Loucy (cell line): ENCODE measurements at regions not wholly inside any gene's neighbourhood (a gene's known extent, or its start where the extent isn't known, plus 50 kb on each side); places are given as distances from the start of the nearest gene placed in this dataset.

ENCODE experiments used
- H2AFZ ChIP-seq: fragments of 200-600 bp; sonication (generic); 2 replicates; pipeline ENCODE4 v1.6.0; 2016; ENCODE audit warnings: antibody characterized with exemption, mild to moderate bottlenecking, low read length, moderate library complexity
- H3F3A ChIP-seq: fragments of 200-600 bp; 2 replicates; pipeline ENCODE4 v1.6.0; 2016; ENCODE audit warnings: antibody characterized with exemption, low read depth, mild to moderate bottlenecking
- H3K27me3 ChIP-seq: fragments of 200-600 bp; sonication (generic); 2 replicates; pipeline ENCODE4 v1.6.1; 2014; ENCODE audit warnings: low read length, mild to moderate bottlenecking; ENCODE audit not compliant: insufficient read depth, poor library complexity, severe bottlenecking
- H3K36me3 ChIP-seq: fragments of 200-600 bp; sonication (generic); 2 replicates; pipeline ENCODE4 v1.6.1; 2016; ENCODE audit warnings: low read length; ENCODE audit not compliant: insufficient read depth
- H3K4me1 ChIP-seq: fragments of 200-600 bp; sonication (generic); 2 replicates; pipeline ENCODE4 v1.5.1; 2014; ENCODE audit warnings: low read length, mild to moderate bottlenecking; ENCODE audit not compliant: insufficient read depth, poor library complexity, severe bottlenecking
- H3K4me2 ChIP-seq: fragments of 200-600 bp; sonication (generic); 2 replicates; pipeline ENCODE4 v1.6.0; 2014; ENCODE audit warnings: antibody characterized with exemption, low read length, low read depth, mild to moderate bottlenecking; ENCODE audit not compliant: poor library complexity, severe bottlenecking
- H3K4me3 ChIP-seq: fragments of 200-600 bp; sonication (generic); 2 replicates; pipeline ENCODE4 v1.5.1; 2014; ENCODE audit warnings: low read length, mild to moderate bottlenecking, mixed read lengths; ENCODE audit not compliant: poor library complexity, severe bottlenecking
- H3K79me2 ChIP-seq: fragments of 200-600 bp; sonication (generic); 2 replicates; pipeline ENCODE4 v1.6.1; 2014; ENCODE audit warnings: low read length; ENCODE audit not compliant: insufficient read depth
- H3K9ac ChIP-seq: fragments of 200-600 bp; sonication (generic); 2 replicates; pipeline ENCODE4 v1.6.0; 2014; ENCODE audit warnings: mild to moderate bottlenecking, low read depth, low read length, moderate library complexity; ENCODE audit not compliant: poor library complexity, severe bottlenecking
- H3K9me2 ChIP-seq: fragments of 200-600 bp; sonication (generic); replicated peaks from 2 replicates; pipeline ENCODE4 v1.6.1; 2016; ENCODE audit warnings: low read depth, low read length, mixed read lengths
- H3K9me3 ChIP-seq: fragments of 200-600 bp; sonication (generic); 2 replicates; pipeline ENCODE4 v1.6.1; 2014; ENCODE audit warnings: mild to moderate bottlenecking, antibody characterized with exemption, low read length, low read depth; ENCODE audit not compliant: insufficient read depth
- H4K20me1 ChIP-seq: fragments of 200-600 bp; sonication (generic); 2 replicates; pipeline ENCODE4 v1.6.0; 2014; ENCODE audit warnings: antibody characterized with exemption, low read length, mild to moderate bottlenecking; ENCODE audit not compliant: insufficient read depth, poor library complexity, severe bottlenecking
- EZH2phosphoT487 ChIP-seq: fragments of 200-600 bp; IDR thresholded peaks from 2 replicates; pipeline ENCODE4 v1.6.1; 2018; ENCODE audit warnings: antibody characterized with exemption, mild to moderate bottlenecking, moderate library complexity, borderline replicate concordance
- TF ChIP-seq, protein P1 (sequence below): fragments of 200-600 bp; sonication (generic); conservative IDR thresholded peaks from 2 replicates; pipeline ENCODE4 v1.5.1; 2014; ENCODE audit warnings: mild to moderate bottlenecking, antibody characterized with exemption, low read length

DNA sequence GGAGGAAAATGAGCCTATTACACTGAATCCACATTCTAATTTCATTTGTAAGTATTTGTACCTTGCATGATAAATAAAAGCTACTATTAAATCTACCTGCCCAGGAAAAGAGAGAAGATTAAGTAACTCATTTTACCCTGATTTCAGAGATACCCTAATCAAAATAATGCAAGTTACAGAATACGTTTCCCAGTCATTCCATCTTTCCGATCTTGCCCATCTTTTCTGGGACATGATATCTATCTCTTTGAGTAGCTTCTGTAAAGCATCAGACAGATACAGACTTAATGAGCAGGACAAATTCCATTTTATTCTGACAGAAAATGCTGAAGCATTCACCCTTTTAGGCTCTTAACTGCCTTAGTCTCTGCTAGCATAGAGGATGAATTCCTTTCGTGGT lies 56.6 kb downstream of the SPRY2 start:
- Histone ChIP-seq H3K79me2 (no peaks in the 10 kb centered on the region), H2AFZ (no peak overlapping the region), H3F3A (no peaks in the 10 kb centered on the region), H3K36me3 (no peaks in the 10 kb centered on the region), H3K27me3 (no peaks in the 10 kb centered on the region), H3K9ac (no peak overlapping the region), H3K9me2 (no peaks in the 10 kb centered on the region), H3K4me2 (no peak overlapping the region), H3K9me3 (no peaks in the 10 kb centered on the region), H3K4me1 (peaks cover 6% of the 10 kb centered on the region), H3K4me3 (no peak overlapping the region), H4K20me1 (no peaks in the 10 kb centered on the region)
- TF ChIP-seq, protein P1, sequence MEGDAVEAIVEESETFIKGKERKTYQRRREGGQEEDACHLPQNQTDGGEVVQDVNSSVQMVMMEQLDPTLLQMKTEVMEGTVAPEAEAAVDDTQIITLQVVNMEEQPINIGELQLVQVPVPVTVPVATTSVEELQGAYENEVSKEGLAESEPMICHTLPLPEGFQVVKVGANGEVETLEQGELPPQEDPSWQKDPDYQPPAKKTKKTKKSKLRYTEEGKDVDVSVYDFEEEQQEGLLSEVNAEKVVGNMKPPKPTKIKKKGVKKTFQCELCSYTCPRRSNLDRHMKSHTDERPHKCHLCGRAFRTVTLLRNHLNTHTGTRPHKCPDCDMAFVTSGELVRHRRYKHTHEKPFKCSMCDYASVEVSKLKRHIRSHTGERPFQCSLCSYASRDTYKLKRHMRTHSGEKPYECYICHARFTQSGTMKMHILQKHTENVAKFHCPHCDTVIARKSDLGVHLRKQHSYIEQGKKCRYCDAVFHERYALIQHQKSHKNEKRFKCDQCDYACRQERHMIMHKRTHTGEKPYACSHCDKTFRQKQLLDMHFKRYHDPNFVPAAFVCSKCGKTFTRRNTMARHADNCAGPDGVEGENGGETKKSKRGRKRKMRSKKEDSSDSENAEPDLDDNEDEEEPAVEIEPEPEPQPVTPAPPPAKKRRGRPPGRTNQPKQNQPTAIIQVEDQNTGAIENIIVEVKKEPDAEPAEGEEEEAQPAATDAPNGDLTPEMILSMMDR: no peak
- no peak for TF ChIP-seq EZH2phosphoT487

DNA sequence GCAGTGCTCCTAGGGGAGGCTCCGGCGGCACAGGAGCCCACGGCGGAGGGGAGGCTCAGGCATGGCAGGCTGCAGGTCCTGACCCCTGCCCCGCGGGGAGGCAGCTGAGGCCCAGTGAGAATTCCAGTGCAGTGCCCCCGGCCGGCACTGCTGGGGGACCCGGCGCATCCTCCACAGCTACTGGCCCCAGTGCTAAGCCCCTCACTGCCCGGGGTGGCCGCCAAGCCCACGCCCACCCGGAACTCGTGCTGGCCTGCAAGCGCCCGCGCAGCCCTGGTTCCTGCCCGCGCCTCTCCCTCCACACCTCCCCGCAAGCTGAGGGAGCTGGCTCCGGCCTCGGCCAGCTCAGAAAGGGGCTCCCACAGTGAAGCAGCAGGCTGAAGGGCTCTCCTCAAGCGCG lies 62.2 kb downstream of the SPRY2 start:
- no peaks in the 10 kb centered on the region for H3F3A ChIP-seq
- H3K4me3 ChIP-seq: no peak overlapping the region

DNA sequence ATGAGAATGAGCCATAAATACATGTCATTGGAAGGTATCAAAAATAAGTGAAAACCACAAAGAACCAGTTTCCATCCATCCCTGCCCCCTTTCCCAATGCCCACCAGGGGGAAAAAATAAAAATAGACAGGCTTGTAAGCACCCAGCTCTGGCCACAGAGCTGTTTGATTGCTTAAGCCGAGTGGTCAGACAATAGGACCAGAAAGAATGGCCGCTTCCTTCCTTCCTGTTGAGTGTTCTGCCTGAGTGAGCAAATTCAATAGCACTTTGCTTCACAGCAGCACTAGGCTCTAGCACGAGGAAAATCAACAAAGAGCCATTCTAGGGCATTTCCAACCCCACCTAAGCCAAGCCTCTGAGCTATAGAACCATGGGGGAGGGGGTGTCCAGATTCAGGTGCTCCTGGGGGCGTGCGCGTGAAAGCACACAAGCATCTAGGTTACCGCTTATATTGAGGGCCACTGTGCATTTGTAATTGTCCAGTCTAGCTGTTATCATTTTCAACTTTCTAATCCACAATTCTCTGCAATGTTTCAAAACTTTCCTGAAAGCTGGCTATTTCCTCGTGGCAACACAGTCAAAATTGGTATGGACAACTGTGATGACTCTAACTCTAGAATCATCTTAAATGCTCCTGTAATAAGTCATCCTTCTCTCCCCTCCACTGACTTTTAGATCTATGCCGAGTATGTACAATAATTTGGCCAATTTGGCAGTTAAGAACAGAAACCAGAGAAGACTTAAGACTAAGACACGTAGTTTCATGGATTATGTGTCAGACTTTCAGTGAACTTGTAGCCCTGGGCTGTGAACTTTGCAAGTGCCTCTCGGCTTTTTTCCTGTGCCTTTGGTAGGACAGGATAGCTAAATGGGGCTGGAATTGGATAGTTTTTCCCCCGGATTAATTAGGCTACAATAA lies 64.3 kb downstream of the SPRY2 start:
- H3K79me2 ChIP-seq: no peaks in the 10 kb centered on the region
- no peaks in the 10 kb centered on the region for H3K9me3 ChIP-seq
- no peaks in the 10 kb centered on the region for H4K20me1 ChIP-seq
- H3K9ac ChIP-seq: no peak overlapping the region
- H3F3A ChIP-seq: no peaks in the 10 kb centered on the region
- H3K4me3 ChIP-seq: no peak overlapping the region
- no peaks in the 10 kb centered on the region for H3K27me3 ChIP-seq
- peak overlapping the region; percentile 18 for H3K4me2 ChIP-seq
- TF ChIP-seq, protein P1: no peak
- TF ChIP-seq EZH2phosphoT487: no peak
- H3K9me2 ChIP-seq: no peaks in the 10 kb centered on the region
- peak overlapping the region; percentile 36; the same call in 1 of the 2 replicates for H2AFZ ChIP-seq
- peaks cover 17% of the 10 kb centered on the region for H3K4me1 ChIP-seq
- H3K36me3 ChIP-seq: no peaks in the 10 kb centered on the region

More for the DNA sequence above, 62.2 kb downstream of the SPRY2 start:
- no peaks in the 10 kb centered on the region for H3K9me3 ChIP-seq
- peaks cover 17% of the 10 kb centered on the region for H3K4me1 ChIP-seq
- TF ChIP-seq, protein P1: no peak
- TF ChIP-seq EZH2phosphoT487: no peak
- H3K79me2 ChIP-seq: no peaks in the 10 kb centered on the region
- H3K9ac ChIP-seq: no peak overlapping the region
- H3K9me2 ChIP-seq: no peaks in the 10 kb centered on the region
- H4K20me1 ChIP-seq: no peaks in the 10 kb centered on the region
- H3K36me3 ChIP-seq: no peaks in the 10 kb centered on the region
- no peak overlapping the region for H3K4me2 ChIP-seq
- no peaks in the 10 kb centered on the region for H3K27me3 ChIP-seq
- no peak overlapping the region for H2AFZ ChIP-seq
